CD1c-positive myeloid dendritic cell (primary cell): ENCODE measurements at regions not wholly inside any gene's neighbourhood (a gene's known extent, or its start where the extent isn't known, plus 50 kb on each side); places are given as distances from the start of the nearest gene placed in this dataset.

Experiments used
- DNase-seq: peaks from one replicate; pipeline ENCODE4 v3.0.0-alpha.2; 2016; ENCODE audit errors: extremely low spot score

- no peak for DNase-seq
Measured at GRCh38 chr16:82358606-82359221, 188.7 kb upstream of the MPHOSPH6 start.

DNA sequence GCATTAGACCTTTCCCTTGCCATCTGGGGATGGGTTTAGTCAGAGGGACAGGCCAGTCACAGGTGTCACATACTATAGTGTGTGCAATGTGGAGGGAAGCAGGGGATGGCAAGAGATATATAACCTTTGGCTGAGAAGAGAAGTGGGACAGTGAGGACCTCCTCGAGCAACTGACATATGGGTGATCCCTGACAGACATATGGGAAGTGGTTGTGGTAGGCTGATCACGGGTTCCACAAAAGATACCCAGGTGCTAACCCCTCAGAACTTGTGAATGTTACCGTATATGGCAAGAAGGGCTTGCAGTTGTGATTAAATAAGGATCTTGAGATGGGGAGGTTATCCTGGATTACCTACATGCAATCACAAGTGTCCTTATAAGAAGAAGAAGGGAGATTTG lies 188.1 kb upstream of the MPHOSPH6 start:
- no peak for DNase-seq

DNA sequence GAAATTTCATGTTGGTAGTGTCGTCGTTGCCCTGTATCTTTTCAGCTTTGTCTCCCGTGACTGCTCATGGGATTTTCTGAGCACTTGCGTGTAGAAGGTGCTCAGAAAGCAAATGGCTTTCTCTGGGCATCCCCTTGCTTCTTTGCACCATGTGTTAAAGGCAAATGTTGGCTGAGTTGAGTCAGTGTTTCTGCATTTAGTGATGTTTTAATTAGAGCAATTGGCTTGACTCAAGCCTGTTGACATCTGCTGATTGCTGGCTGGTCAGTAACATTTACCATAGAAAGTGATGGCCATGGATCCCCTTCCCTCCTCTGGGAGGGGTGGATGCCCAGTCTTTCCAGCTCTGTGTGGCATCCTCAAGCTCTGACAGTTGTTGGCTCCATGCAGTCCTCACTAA lies 187.2 kb upstream of the MPHOSPH6 start:
- DNase-seq: no peak

GRCh38 chr16:82350560-82350959 lies 180.5 kb upstream of the MPHOSPH6 start:
- no peak for DNase-seq

DNA sequence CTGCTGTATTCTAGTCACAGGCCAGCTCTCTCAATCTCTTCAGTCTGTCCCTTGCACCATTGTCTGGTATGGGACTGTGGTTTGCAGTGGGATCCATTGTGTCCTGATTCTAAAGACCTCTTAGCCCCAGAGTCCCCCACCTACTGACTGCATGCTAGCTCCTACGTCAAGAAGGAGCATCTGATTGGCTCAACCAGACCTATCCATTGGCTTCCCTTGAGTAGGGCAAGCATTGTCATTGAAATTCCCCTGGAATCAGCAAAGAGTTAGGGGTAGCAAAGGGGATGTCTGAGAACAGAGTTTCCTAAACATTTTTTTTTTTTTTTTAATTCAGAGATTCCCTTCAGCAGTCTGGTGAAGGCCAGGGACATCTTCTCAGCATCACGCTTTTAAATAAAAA lies 175.3 kb upstream of the MPHOSPH6 start:
- no peak for DNase-seq

GRCh38 chr16:82344157-82344556 lies 174.1 kb upstream of the MPHOSPH6 start:
- DNase-seq: no peak

DNA sequence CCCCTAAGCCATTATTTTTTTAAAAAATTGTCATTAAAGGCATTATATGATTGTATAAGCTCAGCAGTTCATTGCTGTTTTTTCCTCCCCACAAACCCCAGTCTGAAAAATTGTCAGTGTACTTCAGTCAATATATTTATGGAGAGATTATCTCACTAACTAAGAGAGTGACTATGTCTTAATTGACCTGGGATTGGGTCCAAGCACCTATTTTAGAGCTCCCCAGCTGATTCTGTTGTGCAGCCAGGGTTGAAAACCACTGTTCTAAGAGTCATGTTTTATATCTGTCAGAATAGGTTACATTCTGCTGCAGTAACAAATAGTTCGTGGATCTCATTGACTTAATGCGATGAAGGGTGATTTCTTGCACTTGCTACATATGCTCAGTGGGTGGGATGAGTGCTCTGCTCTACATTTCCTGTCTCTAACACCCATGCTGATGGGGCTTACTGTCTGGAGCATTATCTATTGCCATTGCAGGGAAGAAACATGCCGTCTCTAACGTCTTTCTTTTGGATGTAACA lies 171.2 kb upstream of the MPHOSPH6 start:
- no peak for DNase-seq

GRCh38 chr16:82340531-82340930 lies 170.5 kb upstream of the MPHOSPH6 start:
- DNase-seq: no peak

DNA sequence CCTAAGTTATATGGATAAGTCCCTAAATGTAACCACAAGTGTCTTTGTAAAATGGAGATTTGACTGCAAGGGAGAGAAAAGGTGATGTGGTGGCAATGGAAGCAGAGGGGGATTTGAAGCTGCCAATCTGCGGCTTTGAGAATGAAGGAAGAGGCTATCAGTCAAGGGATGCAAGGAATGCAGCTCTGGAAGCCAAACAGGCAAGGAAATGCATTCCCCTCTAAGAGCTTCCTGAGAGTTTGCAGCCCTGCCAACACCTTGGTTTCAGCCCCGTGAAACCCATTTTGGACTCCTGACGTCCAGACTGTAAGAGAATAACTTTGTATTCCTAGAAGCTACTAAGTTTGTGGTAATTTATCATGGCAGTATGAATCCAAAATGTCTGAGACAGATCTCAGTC lies 167.3 kb upstream of the MPHOSPH6 start:
- DNase-seq: no peak

GRCh38 chr16:82331974-82332750 lies 162.1 kb upstream of the MPHOSPH6 start:
- DNase-seq: no peak

DNA sequence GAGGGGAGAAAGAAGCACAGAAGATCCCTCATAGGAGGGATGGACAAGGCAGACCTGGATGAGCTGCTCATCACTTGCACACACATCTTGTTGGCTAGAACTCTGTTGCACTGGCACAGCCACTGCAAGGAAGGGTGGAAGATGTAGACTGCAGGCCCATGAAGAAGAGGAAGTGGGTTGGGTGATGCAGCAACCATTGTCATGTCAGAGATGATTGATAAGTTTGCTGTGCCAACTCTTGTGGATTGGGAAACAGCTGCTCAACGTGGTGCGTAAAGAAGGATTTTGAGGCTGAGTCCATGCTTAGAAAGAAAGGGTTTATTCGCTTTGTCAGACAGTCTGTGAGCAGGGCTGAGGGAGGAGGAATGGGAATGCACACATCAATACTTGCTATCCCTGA lies 161.4 kb upstream of the MPHOSPH6 start:
- no peak for DNase-seq

DNA sequence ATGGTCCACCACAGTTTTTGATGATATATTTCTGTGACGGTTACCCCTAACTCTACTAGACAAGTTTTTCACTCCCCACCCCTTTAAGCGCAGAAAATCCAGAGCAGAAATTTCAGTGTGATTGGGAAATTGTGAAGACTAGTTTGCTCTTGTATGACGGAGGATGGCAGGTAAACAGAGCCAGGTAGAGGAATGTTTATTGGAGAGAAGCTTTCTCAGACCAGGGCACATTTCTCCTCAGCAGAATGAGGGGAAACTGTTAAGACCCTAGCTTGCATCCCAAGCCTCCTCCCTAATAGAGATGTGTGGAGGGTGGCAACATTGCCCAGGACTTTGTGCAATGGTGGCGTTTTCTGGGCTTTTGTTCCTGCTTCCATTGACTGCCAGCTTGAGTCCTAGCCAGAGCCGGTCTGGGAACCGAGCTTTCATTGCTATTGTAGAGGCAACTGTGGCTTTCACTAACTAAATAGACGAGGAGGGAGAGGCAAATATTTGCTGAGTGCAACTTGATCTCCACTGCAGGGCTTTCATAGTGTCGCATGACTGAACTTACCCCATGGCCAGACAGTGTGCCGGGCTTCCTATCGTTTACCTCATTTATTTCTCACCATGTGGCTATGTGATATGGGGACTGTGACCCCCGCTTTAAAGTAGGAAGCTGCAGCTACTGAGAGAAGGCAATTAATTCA lies 159.6 kb upstream of the MPHOSPH6 start:
- no peak for DNase-seq

DNA sequence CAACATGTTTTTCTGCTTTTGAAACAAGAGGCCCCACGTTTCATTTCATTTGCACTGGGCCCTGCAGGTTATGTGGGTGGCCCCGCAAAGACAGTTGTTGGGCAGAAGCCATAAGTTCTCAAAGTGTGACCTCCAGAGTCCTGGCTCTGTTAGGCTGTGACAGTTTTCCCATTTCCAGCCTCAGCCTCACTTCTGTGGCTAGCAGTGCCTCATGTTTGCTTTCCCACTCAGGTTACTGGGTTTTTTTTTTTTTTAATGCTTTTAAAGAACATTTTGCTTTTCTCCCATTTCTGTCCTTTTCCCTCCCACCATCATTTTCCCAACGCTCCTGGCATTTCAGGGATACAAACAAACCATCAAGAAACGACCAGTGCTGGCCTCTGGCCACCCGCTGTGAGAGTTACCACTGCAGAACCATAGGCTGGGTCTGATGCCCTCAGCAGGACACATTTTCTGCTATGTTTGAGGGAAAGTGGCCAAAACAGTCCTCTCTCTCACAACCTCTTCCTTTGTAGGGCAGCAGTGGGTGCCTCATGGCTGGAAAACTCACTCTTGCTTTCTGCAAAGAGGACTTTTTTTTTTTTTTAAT lies 159.0 kb upstream of the MPHOSPH6 start:
- no peak for DNase-seq

- no peak for DNase-seq
Measured at GRCh38 chr16:82323171-82323570, 153.1 kb upstream of the MPHOSPH6 start.

DNA sequence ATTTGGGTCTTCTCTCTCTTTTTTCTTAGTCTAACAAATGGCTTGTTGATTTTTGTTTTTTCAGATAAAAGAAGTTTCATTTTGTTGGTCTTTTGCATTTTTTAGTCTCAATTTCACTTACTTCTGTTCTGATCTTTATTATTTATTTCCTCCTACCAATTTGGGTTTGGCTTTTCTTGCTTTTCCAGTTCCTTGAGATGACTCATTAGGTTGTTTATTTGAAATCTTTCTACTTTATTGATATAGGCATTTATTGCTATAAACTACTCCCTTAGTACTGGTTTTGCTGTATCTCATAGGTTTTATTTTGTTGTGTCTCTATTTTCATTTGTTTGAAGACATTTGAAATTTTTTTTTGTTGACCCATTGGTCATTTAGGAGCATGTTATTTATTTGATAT lies 152.2 kb upstream of the MPHOSPH6 start:
- DNase-seq: no peak

DNA sequence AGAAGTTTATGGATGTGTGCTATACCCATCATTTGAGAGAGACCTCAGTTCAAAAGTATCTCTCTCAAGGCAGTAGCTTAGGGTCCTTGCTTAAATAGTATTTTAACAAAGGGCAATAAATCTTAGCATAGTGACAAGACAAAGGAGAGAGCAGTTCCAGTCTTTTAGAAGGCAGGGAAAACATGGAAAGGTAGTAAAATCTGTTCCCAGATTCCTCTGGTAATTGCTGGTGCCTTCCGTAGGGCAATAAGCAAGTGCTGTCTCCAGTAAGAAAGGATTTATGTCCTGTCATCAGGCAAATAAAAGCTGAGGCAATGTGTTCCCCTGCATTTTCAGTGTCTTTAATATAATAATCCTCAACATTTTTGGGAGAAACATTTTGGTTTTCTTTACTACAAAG lies 149.0 kb upstream of the MPHOSPH6 start:
- DNase-seq: no peak

- DNase-seq: no peak
Measured at GRCh38 chr16:82317411-82318167, 147.6 kb upstream of the MPHOSPH6 start.

DNA sequence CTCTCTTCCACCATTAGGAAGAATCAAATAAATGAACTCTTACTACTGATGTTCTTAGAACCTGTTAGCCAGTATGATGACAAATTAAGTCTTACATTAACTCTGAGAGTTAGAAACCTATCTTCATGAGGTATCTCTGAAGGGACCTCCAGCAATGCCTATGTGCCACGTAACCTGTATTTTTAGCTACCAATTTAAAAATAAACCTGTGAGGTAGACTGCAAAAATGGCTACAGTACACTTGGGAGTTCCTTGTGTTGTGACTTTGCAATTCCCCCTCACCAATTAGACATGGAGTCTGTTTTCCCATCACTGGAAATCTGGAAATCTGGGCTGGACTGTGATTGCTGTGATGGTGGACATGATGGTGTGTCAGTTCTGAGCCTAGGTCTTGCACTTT lies 143.7 kb upstream of the MPHOSPH6 start:
- DNase-seq: no peak

DNA sequence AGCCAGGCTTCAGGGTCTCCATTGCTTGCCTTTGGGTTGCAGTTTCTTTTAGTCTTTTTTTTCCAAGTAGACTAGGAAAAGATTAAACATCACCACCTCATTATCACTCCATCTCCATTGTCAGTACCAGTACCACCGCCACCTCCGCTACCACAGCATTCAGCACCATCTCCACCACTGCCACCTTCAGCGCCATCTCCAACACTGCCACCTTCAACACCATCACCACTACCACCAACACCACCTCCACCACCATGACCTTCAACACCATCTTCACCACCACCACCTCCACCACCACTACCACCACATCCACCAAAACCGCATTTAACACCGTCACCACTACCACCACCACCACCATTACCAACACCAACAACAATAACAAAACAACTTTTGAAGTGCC lies 141.5 kb upstream of the MPHOSPH6 start:
- no peak for DNase-seq

DNA sequence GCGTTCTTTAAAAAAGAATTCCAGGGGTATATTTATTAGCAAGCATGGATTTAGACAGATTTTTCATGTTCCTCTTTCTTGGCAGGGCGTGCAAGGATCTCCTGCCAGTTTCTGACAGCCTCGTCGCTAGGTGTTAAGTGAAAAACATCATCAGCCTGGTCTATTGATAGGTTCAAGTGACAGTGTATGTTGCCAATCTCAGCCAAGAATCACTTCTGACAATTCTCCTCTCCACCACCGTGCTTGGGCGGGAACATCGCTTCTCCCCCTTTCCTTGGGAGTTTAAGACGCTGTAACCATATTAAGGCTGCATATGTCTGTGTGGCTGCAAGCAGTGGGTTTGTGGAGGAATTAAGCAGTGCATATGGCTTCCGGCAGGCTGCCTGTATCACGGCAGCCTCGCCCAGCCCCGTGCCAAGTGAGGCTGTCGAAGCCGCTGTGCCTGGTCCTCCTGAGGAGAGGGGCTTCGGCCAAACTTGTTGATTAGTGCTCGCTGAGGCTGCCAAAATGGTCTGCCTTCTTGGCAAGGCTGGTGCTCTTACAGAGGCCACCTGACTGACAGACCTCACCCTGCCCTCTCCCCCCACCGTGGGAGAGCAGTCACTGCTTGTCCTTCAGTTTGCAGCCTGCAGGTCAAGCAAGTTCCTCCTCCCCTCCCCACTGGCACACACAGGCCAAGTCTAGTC lies 132.2 kb upstream of the MPHOSPH6 start:
- DNase-seq: no peak

- no peak for DNase-seq
Measured at GRCh38 chr16:82301146-82301755, 131.2 kb upstream of the MPHOSPH6 start.
